ENCODE measurements at regions not wholly inside any gene's neighbourhood (a gene's known extent, or its start where the extent isn't known, plus 50 kb on each side); places are given as distances from the start of the nearest gene placed in this dataset.
A peak's percentile ranks its signal among the peaks of the same experiment; 100 is the strongest.

GRCh38 chr1:234970731-234971476 is 157.7 kb downstream of the TOMM20 start:
- Histone ChIP-seq H3K27ac (peak overlapping the region; percentile 79), H3K4me3 (no peak overlapping the region), H3K4me2 (peak overlapping the region; percentile 86), H3K4me1 (peaks cover 88% of the 10 kb centered on the region), H3K9ac (peak overlapping the region; percentile 61), H3K9me3 (no peaks in the 10 kb centered on the region; the same call in 1 of the 2 replicates), H3K27me3 (no peaks in the 10 kb centered on the region), H3K36me3 (0 out of 2 replicates have a peak, but pooled peaks cover 4% of the 10 kb centered on the region), H4K20me1 (no peaks in the 10 kb centered on the region)
- no peak for TF ChIP-seq Cebpa-rat (IDR thresholded peaks at IDR 0.05)

- Histone ChIP-seq H4K20me1 (no peaks in the 10 kb centered on the region), H3K4me1 (peaks cover 88% of the 10 kb centered on the region), H3K27ac (peak overlapping the region; percentile 79), H3K36me3 (0 out of 2 replicates have a peak, but pooled peaks cover 3% of the 10 kb centered on the region), H3K4me2 (peak overlapping the region; percentile 86), H3K27me3 (no peaks in the 10 kb centered on the region), H3K9me3 (no peaks in the 10 kb centered on the region; the same call in 1 of the 2 replicates), H3K9ac (peak overlapping the region; percentile 61), H3K4me3 (no peak overlapping the region)
- TF ChIP-seq Cebpa-rat (IDR thresholded peaks at IDR 0.05) = no peak
These were observed 158.3 kb downstream of the TOMM20 start for GRCh38 chr1:234970401-234970730.

GRCh38 chr1:234969581-234970400 is 158.8 kb downstream of the TOMM20 start:
- no peak for TF ChIP-seq Cebpa-rat (IDR thresholded peaks at IDR 0.05)
- Histone ChIP-seq H3K4me3 (peak overlapping the region; percentile 42), H3K4me1 (peaks cover 88% of the 10 kb centered on the region), H3K27me3 (no peaks in the 10 kb centered on the region), H3K27ac (peak overlapping the region; percentile 79), H3K9me3 (no peaks in the 10 kb centered on the region; the same call in 1 of the 2 replicates), H3K9ac (peak overlapping the region; percentile 61), H3K4me2 (peak overlapping the region; percentile 86), H4K20me1 (no peaks in the 10 kb centered on the region), H3K36me3 (no peaks in the 10 kb centered on the region)

GRCh38 chr1:234969011-234969441 is 159.6 kb downstream of the TOMM20 start:
- peak overlapping the region; percentile 86 for H3K4me2 ChIP-seq
- no peaks in the 10 kb centered on the region for H4K20me1 ChIP-seq
- peaks cover 90% of the 10 kb centered on the region for H3K4me1 ChIP-seq
- no peak overlapping the region for H3K4me3 ChIP-seq
- no peaks in the 10 kb centered on the region for H3K9me3 ChIP-seq
- no peak for TF ChIP-seq Cebpa-rat (IDR thresholded peaks at IDR 0.05)
- no peaks in the 10 kb centered on the region for H3K27me3 ChIP-seq
- H3K27ac ChIP-seq = peak overlapping the region; percentile 79
- H3K9ac ChIP-seq = no peak overlapping the region
- no peaks in the 10 kb centered on the region for H3K36me3 ChIP-seq

- Histone ChIP-seq H3K27ac (peak overlapping the region; percentile 79; the same call in 1 of the 2 replicates), H3K9ac (no peak overlapping the region), H4K20me1 (no peaks in the 10 kb centered on the region), H3K27me3 (no peaks in the 10 kb centered on the region), H3K4me3 (no peak overlapping the region), H3K9me3 (no peaks in the 10 kb centered on the region), H3K4me1 (peaks cover 90% of the 10 kb centered on the region), H3K36me3 (no peaks in the 10 kb centered on the region), H3K4me2 (peak overlapping the region; percentile 86)
- no peak for TF ChIP-seq Cebpa-rat (IDR thresholded peaks at IDR 0.05)
These were observed 160.2 kb downstream of the TOMM20 start for GRCh38 chr1:234968451-234968850.

GRCh38 chr1:234967121-234967520 is 161.5 kb downstream of the TOMM20 start:
- no peak for TF ChIP-seq Cebpa-rat (IDR thresholded peaks at IDR 0.05)
- Histone ChIP-seq H3K27ac (0 out of 2 replicates have a peak overlapping the region, but pooled peaks have one; percentile 2), H3K36me3 (no peaks in the 10 kb centered on the region), H3K9me3 (no peaks in the 10 kb centered on the region), H3K9ac (no peak overlapping the region), H3K27me3 (no peaks in the 10 kb centered on the region), H3K4me2 (no peak overlapping the region), H4K20me1 (no peaks in the 10 kb centered on the region), H3K4me3 (no peak overlapping the region), H3K4me1 (peaks cover 84% of the 10 kb centered on the region)

GRCh38 chr1:234965111-234965510 is 163.5 kb downstream of the TOMM20 start:
- no peaks in the 10 kb centered on the region for H3K27me3 ChIP-seq
- no peak overlapping the region for H3K4me3 ChIP-seq
- peaks cover 84% of the 10 kb centered on the region for H3K4me1 ChIP-seq
- H3K27ac ChIP-seq = peak overlapping the region; percentile 96
- no peaks in the 10 kb centered on the region for H3K36me3 ChIP-seq
- peak overlapping the region; percentile 62 for H3K9ac ChIP-seq
- no peaks in the 10 kb centered on the region for H3K9me3 ChIP-seq
- no peaks in the 10 kb centered on the region for H4K20me1 ChIP-seq
- H3K4me2 ChIP-seq = peak overlapping the region; percentile 76
- TF ChIP-seq Cebpa-rat (IDR thresholded peaks at IDR 0.05) = peak; percentile 70; the same call in 1 of the 2 replicates

GRCh38 chr1:234963904-234964702 is 164.5 kb downstream of the TOMM20 start:
- no peak for TF ChIP-seq Cebpa-rat (IDR thresholded peaks at IDR 0.05)
- no peaks in the 10 kb centered on the region for H3K27me3 ChIP-seq
- peak overlapping the region; percentile 76 for H3K4me2 ChIP-seq
- H3K36me3 ChIP-seq = no peaks in the 10 kb centered on the region
- H3K9ac ChIP-seq = peak overlapping the region; percentile 79
- H3K9me3 ChIP-seq = no peaks in the 10 kb centered on the region
- H4K20me1 ChIP-seq = no peaks in the 10 kb centered on the region
- peak overlapping the region; percentile 96 for H3K27ac ChIP-seq
- peaks cover 84% of the 10 kb centered on the region for H3K4me1 ChIP-seq
- peak overlapping the region; percentile 48; the same call in 1 of the 2 replicates for H3K4me3 ChIP-seq

GRCh38 chr1:234963180-234963903 is 165.3 kb downstream of the TOMM20 start:
- Histone ChIP-seq H4K20me1 (no peaks in the 10 kb centered on the region), H3K4me3 (peak overlapping the region; percentile 53), H3K27me3 (no peaks in the 10 kb centered on the region), H3K27ac (peak overlapping the region; percentile 96), H3K9me3 (no peaks in the 10 kb centered on the region), H3K4me2 (peak overlapping the region; percentile 76), H3K4me1 (peaks cover 84% of the 10 kb centered on the region), H3K9ac (peak overlapping the region; percentile 79), H3K36me3 (no peaks in the 10 kb centered on the region)
- TF ChIP-seq Cebpa-rat (IDR thresholded peaks at IDR 0.05) = peak; percentile 86
